GM12801 (cell line): ENCODE measurements at regions not wholly inside any gene's neighbourhood (a gene's known extent, or its start where the extent isn't known, plus 50 kb on each side); places are given as distances from the start of the nearest gene placed in this dataset.

ENCODE experiments used
- TF ChIP-seq, protein P1 (sequence below): IDR thresholded peaks from one replicate; pipeline ENCODE4 v1.5.1; 2011; ENCODE audit warnings: control low read depth; ENCODE audit not compliant: insufficient read length; ENCODE audit errors: extremely low read depth

DNA sequence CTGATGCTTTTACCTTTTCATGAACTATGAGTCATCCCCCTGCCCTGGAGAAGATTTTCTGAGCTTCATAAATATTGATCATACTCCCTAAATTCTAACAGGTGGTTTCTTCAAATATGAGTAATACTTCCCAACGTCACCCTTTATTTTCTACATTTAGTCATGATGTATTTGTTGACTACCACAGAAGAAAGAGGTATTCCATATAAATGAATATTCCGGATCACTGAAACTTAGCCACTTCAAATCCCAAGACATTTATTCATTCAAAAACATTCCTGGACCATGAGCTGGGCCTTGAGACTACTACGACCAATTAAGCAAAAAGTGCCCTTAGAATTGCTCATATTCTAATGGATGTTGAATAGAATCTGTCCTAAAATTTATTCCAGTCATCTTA lies 395.8 kb upstream of the NPVF start:
- TF ChIP-seq, protein P1, sequence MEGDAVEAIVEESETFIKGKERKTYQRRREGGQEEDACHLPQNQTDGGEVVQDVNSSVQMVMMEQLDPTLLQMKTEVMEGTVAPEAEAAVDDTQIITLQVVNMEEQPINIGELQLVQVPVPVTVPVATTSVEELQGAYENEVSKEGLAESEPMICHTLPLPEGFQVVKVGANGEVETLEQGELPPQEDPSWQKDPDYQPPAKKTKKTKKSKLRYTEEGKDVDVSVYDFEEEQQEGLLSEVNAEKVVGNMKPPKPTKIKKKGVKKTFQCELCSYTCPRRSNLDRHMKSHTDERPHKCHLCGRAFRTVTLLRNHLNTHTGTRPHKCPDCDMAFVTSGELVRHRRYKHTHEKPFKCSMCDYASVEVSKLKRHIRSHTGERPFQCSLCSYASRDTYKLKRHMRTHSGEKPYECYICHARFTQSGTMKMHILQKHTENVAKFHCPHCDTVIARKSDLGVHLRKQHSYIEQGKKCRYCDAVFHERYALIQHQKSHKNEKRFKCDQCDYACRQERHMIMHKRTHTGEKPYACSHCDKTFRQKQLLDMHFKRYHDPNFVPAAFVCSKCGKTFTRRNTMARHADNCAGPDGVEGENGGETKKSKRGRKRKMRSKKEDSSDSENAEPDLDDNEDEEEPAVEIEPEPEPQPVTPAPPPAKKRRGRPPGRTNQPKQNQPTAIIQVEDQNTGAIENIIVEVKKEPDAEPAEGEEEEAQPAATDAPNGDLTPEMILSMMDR = no peak

DNA sequence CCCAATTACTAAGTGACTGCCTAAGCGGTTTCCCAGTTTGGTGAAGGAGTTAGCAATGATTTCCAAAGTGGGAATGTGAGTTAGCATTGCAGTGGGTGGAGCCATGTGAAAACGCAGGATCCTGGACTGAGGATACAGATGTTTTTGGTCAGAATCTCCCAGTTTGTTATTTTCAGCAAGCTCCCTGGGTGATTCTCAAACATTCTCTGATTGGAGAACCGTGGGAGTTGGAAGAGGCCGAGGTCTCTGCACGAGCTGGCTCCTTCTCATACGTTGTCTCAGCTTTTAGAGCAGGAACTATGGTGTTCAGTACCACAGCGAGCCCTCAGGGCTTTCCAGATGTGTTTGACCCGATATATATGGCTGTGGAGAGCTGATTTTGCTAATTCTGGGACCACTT lies 396.5 kb upstream of the NPVF start:
- TF ChIP-seq, protein P1 = no peak

DNA sequence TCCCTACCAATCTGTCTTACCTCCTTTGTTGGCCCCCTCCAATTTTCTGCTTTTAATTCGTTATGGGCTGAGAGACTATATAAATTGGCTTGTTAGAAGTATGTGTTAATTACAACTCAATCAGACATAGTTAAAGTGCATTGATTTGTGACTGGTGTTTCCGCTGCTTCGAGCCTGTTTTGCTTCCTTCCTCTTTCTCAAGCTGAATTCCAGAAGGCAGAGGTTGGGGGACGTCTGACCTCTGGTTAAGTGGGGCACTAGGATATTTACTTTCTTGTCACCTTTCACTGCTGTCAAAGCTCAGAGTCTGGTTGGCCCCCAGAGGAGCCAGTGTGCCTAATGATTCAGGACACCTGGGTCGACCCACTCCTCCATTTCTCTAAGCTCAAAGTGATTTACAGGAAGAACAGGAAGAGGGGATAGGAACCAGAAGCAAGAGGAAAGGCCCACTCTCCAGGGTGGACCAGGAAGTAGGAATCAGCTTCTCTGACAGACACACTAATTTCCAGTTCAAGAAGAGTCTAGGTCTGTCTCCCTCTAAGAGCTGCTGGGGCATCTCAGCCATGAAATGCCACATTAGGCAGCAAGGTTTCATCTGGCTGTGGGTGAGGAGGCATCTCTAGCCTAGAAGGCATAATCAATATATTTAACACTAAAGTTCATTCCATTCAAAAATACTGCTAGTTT lies 397.2 kb upstream of the NPVF start:
- TF ChIP-seq, protein P1 = no peak

DNA sequence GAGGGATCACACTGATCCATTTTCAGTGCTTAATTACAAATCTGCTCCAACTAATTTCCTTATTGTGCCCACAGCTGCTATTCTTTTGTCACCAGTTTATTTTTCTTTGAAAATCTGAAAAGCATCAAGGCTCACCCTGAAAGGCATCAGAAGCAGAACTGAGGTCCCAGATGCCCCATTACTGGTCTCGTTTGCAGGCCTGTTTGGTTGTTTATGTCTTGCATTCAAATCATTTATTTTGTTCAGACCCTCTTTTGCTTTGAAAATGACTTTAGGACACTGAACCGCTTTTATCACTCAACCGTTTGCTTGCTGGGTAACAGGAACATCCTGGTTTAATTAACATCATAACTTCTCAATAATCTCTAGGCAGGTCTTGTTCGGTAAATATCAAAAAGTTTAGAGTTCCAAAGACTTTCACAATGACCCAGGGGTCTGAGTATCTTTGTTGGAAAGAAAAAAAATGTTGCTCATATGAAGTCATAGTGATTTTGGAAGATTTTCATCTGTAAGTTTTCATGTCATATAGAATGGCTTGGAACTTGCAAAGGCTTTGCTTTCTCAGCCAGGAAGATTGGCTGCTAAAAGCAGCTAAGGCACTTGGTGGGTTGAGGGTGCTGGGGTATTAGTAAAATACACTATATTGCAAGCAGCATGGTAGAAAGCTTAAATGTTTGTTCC lies 398.3 kb upstream of the NPVF start:
- TF ChIP-seq, protein P1 = no peak

DNA sequence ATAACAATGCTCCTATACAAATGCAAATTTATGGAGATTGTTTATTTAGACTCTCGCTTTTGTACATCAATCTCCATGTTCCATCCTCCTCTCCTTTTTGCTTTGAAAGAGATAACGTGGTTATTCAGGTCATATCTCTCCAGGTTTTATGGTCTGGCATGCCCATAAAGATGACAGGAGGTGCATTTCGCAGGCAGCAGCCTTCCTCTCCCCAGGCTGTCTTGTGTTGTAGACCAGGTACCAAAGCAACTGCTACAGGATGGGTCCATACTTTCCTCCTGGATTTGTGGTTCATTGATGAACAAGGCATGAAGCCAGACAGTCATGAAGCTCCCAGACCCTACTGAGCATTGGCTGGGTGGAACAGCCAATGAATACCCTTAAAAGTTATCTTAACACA lies 400.2 kb upstream of the NPVF start:
- TF ChIP-seq, protein P1 = no peak

DNA sequence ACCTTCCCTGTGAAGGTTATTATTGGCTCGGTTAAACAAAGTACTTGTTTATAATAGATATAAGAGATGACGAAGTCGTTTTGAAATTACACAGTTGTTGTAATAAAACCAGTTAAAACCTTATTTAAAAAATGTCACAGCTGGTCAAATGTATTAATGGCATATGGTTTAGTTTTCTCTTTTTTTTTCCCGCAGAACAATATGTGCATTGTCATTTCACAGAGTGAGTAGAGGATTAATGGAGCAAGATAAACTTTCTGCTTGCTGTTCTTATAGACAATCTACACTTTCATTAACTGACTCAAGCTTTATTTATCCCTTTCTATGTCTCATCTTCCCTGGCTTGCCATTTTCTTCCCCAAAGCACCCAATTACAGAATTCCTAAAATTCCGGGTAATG lies 404.3 kb upstream of the NPVF start:
- TF ChIP-seq, protein P1 = no peak

DNA sequence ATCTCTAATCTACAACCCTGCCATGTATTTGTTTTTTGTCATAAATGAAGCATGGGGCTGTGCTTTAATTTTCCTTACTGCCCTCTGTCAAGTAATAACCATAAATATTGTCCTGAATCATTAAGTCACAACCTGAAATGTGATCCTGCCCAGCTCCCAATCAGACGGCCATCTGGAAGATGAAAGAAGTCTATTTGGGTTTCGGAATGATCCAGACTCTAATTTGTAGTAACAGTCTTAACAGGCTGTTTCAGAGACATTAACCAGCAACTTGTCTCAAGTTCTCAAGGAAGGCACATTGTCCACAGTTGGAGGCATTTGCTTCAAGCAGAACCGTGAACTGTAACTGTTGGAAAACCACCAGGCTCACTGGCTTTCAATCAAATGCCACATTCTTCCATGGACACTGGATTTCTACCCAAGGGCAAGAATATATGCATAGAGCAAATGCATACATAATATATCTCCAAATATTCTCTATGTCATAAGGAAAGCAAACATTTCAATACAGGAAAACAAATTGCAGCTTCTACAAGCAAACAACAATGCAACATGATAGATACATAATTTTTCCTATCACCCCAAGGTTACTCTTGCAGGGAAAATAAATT lies 405.2 kb upstream of the NPVF start:
- TF ChIP-seq, protein P1 = no peak
